ENCODE measurements at regions not wholly inside any gene's neighbourhood (a gene's known extent, or its start where the extent isn't known, plus 50 kb on each side); places are given as distances from the start of the nearest gene placed in this dataset.

- DNase-seq (ENCODE audit: low read depth in 2 of 2), result no peak
These were observed 51.4 kb upstream of the SCIN start for GRCh38 chr7:12518920-12519681.

- no peak for DNase-seq (ENCODE audit: low read depth in 2 of 2)
These were observed 50.9 kb upstream of the SCIN start for GRCh38 chr7:12519682-12520009.
